GM12873 (cell line): ENCODE measurements at regions not wholly inside any gene's neighbourhood (a gene's known extent, or its start where the extent isn't known, plus 50 kb on each side); places are given as distances from the start of the nearest gene placed in this dataset.

ENCODE experiments used
- CTCF ChIP-seq: IDR thresholded peaks from 2 replicates; pipeline ENCODE4 v1.5.1; 2012; ENCODE audit warnings: low read depth, mild to moderate bottlenecking, moderate library complexity, low read length, control low read depth; ENCODE audit not compliant: insufficient read depth; ENCODE audit errors: missing control alignments

GRCh38 chr3:75129101-75129500 lies 514.6 kb upstream of the CNTN3 start:
- no peak for TF ChIP-seq CTCF

DNA sequence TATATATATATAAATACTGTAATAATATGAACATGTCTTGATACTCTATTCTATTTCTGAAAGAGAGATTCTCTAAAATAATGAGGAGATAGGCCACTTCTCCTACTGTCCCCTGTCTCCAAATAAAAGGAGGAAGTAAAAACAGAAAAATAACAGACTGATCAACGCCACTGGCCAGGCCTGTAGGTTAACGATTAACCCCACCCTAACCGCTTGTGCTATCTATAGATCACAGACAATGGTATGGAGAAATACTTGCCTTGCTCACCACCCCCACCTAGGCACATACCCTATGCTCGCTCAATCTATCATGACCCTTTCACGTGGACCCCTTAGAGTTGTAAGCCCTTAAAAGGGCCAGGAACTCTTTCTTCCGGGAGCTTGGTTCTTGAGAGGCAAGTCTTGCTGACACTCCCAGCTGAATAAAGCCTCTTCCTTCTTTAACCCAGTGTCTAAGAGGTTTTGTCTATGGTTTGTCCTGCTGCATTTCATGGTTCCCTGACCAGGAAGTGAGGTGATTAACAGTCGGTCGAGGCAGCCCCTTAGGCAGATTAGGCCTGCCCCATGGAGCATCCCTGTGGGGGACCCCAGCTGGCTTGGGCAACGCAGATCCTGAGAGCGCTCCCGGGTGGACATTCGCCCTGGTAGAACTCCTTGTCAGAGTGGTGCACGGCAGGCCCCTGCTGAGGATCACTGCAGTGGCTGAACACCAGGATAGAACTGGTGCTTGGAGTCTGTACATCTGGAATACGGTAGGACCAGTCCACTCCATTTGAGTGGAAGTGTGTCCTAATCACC lies 521.8 kb upstream of the CNTN3 start:
- TF ChIP-seq CTCF, result no peak

DNA sequence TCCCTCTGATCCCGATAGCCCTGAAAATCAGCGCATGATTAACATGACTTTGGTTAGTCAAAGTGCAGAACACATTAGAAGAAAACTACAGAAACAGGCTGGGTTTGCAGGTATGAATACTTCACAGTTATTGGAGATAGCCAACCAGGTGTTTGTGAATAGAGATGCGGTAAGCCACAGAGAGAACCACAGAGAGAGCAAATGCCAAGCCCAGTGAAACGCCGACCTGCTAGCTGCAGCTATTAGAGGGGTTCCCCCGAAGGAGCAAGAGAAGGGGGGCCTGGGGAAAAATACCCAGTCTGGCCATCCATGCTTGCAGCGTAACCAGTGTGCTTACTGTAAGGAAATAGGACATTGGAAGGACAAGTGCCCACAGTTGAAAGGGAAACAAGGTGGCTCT lies 523.9 kb upstream of the CNTN3 start:
- TF ChIP-seq CTCF, result no peak

DNA sequence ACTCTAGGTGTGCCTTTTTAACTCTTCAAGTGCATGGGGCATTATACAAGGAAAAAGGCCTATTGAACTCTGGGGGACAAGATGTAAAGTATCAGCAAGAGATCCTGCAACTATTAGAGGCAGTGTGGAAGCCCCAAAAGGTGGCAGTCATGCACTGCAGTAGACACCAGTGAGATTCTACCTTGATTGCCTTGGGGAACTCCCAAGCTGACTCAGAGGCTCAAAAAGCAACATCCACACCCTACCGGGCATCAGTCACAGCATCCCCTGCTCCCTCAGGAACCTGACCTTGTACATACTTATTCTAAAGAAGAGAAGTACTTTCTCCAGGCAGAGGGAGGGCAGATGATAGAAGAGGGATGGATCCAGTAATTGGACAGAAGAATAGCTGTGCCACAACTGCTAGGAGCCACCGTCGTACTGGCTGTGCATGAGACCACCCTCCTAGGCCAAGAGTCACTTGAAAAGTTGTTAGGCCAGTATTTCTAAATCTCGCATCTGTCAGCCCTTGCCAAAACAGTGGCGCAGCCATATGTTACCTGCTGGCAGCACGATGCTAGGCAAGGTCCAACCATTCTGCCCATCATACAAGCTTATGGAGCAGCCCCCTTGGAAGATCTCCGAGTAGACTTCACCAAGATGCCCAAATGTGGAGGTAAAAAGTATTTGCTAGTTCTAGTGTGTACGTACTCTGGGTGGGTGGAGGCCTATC lies 523.1 kb upstream of the FRG2C start:
- TF ChIP-seq CTCF, result no peak

GRCh38 chr3:75144406-75144805 lies 519.7 kb upstream of the FRG2C start:
- TF ChIP-seq CTCF, result no peak

GRCh38 chr3:75171630-75172230 lies 492.4 kb upstream of the FRG2C start:
- TF ChIP-seq CTCF, result peak; percentile 29

DNA sequence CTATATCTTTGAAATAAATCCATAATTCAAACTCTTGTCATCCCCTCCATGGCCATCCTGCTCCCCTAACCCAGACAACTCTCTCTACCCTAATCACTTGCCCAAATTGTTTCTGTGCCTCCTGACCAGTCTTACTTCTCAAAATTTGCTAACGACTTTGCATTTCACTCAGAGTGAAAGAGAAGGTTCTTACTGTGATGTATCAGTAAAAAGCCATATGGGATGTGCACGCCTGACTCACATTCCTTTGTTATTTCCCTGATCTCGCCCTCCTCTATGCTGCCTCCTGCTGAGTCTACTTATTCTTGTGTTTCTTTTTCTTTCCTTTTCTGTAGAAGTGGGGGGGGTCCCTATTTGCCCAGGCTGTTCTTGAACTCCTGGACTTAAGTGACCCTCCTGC lies 487.2 kb upstream of the FRG2C start:
- TF ChIP-seq CTCF, result no peak
